T-helper 1 cell treated with Interleukin-12 subunit alpha and Interleukin-12 subunit beta and Interleukin-4 antibody, amounts not matched to agents 30 μg/mL and 1 μg/mL, for 36 hours (primary cell): ENCODE measurements at regions not wholly inside any gene's neighbourhood (a gene's known extent, or its start where the extent isn't known, plus 50 kb on each side); places are given as distances from the start of the nearest gene placed in this dataset.

Experiments used
- H3K27ac Mint-ChIP-seq: one replicate; pipeline ENCODE4 v1.8.0; 2021; ENCODE audit warnings: mild to moderate bottlenecking, mixed read lengths
- H3K27me3 Mint-ChIP-seq: one replicate; pipeline ENCODE4 v1.8.0; 2021; ENCODE audit warnings: low read depth, mixed read lengths
- H3K36me3 Mint-ChIP-seq: one replicate; pipeline ENCODE4 v1.8.0; 2021; ENCODE audit warnings: low read depth, mixed read lengths
- H3K4me1 Mint-ChIP-seq: one replicate; pipeline ENCODE4 v1.8.0; 2021; ENCODE audit warnings: low read depth, mixed read lengths
- H3K4me3 Mint-ChIP-seq: one replicate; pipeline ENCODE4 v1.8.0; 2021; ENCODE audit warnings: mild to moderate bottlenecking, moderate library complexity, mixed read lengths
- H3K9me3 Mint-ChIP-seq: one replicate; pipeline ENCODE4 v1.8.0; 2021; ENCODE audit warnings: mixed read lengths

- Mint-ChIP-seq H3K4me1 (no peaks in the 10 kb centered on the region), H3K9me3 (peaks cover 11% of the 10 kb centered on the region), H3K36me3 (no peaks in the 10 kb centered on the region), H3K4me3 (no peak overlapping the region), H3K27ac (no peak overlapping the region), H3K27me3 (no peaks in the 10 kb centered on the region)
Measured at GRCh38 chr9:118575341-118576070, 793.7 kb downstream of the BRINP1 start.

- Mint-ChIP-seq H3K4me1 (no peaks in the 10 kb centered on the region), H3K27me3 (no peaks in the 10 kb centered on the region), H3K27ac (no peak overlapping the region), H3K4me3 (no peak overlapping the region), H3K9me3 (peaks cover 11% of the 10 kb centered on the region), H3K36me3 (no peaks in the 10 kb centered on the region)
Measured at GRCh38 chr9:118577121-118577520, 792.1 kb downstream of the BRINP1 start.

- Mint-ChIP-seq H3K4me1 (no peaks in the 10 kb centered on the region), H3K4me3 (no peak overlapping the region), H3K27me3 (no peaks in the 10 kb centered on the region), H3K27ac (no peak overlapping the region), H3K36me3 (no peaks in the 10 kb centered on the region), H3K9me3 (peaks cover 7% of the 10 kb centered on the region)
Measured at GRCh38 chr9:118578467-118578866, 790.8 kb downstream of the BRINP1 start.

- no peaks in the 10 kb centered on the region for H3K4me1 Mint-ChIP-seq
- no peaks in the 10 kb centered on the region for H3K27me3 Mint-ChIP-seq
- no peaks in the 10 kb centered on the region for H3K36me3 Mint-ChIP-seq
- no peak overlapping the region for H3K27ac Mint-ChIP-seq
- peaks cover 21% of the 10 kb centered on the region for H3K9me3 Mint-ChIP-seq
- H3K4me3 Mint-ChIP-seq: no peak overlapping the region
Measured at GRCh38 chr9:118583414-118583813, 785.8 kb downstream of the BRINP1 start.

- no peak overlapping the region for H3K27ac Mint-ChIP-seq
- no peaks in the 10 kb centered on the region for H3K27me3 Mint-ChIP-seq
- H3K36me3 Mint-ChIP-seq: no peaks in the 10 kb centered on the region
- H3K4me1 Mint-ChIP-seq: no peaks in the 10 kb centered on the region
- H3K4me3 Mint-ChIP-seq: no peak overlapping the region
- H3K9me3 Mint-ChIP-seq: peaks cover 21% of the 10 kb centered on the region
Measured at GRCh38 chr9:118586978-118587377, 782.3 kb downstream of the BRINP1 start.

- no peaks in the 10 kb centered on the region for H3K9me3 Mint-ChIP-seq
- H3K4me1 Mint-ChIP-seq: no peaks in the 10 kb centered on the region
- no peak overlapping the region for H3K27ac Mint-ChIP-seq
- H3K27me3 Mint-ChIP-seq: no peaks in the 10 kb centered on the region
- H3K4me3 Mint-ChIP-seq: no peak overlapping the region
- H3K36me3 Mint-ChIP-seq: no peaks in the 10 kb centered on the region
Measured at GRCh38 chr9:118594428-118594827, 774.8 kb downstream of the BRINP1 start.

- no peaks in the 10 kb centered on the region for H3K9me3 Mint-ChIP-seq
- H3K36me3 Mint-ChIP-seq: no peaks in the 10 kb centered on the region
- H3K27me3 Mint-ChIP-seq: no peaks in the 10 kb centered on the region
- H3K27ac Mint-ChIP-seq: no peak overlapping the region
- H3K4me3 Mint-ChIP-seq: no peak overlapping the region
- H3K4me1 Mint-ChIP-seq: no peaks in the 10 kb centered on the region
Measured at GRCh38 chr9:118595719-118596305, 773.4 kb downstream of the BRINP1 start.

- H3K9me3 Mint-ChIP-seq: no peaks in the 10 kb centered on the region
- no peak overlapping the region for H3K4me3 Mint-ChIP-seq
- H3K27ac Mint-ChIP-seq: no peak overlapping the region
- H3K4me1 Mint-ChIP-seq: no peaks in the 10 kb centered on the region
- H3K27me3 Mint-ChIP-seq: no peaks in the 10 kb centered on the region
- no peaks in the 10 kb centered on the region for H3K36me3 Mint-ChIP-seq
Measured at GRCh38 chr9:118596374-118597015, 772.7 kb downstream of the BRINP1 start.

GRCh38 chr9:118606668-118607067, 762.6 kb downstream of the BRINP1 start:
- H3K36me3 Mint-ChIP-seq: no peaks in the 10 kb centered on the region
- H3K4me3 Mint-ChIP-seq: no peak overlapping the region
- no peak overlapping the region for H3K27ac Mint-ChIP-seq
- no peaks in the 10 kb centered on the region for H3K4me1 Mint-ChIP-seq
- H3K9me3 Mint-ChIP-seq: peaks cover 5% of the 10 kb centered on the region
- H3K27me3 Mint-ChIP-seq: no peaks in the 10 kb centered on the region

- peaks cover 5% of the 10 kb centered on the region for H3K9me3 Mint-ChIP-seq
- H3K27me3 Mint-ChIP-seq: no peaks in the 10 kb centered on the region
- H3K36me3 Mint-ChIP-seq: no peaks in the 10 kb centered on the region
- no peak overlapping the region for H3K4me3 Mint-ChIP-seq
- no peak overlapping the region for H3K27ac Mint-ChIP-seq
- no peaks in the 10 kb centered on the region for H3K4me1 Mint-ChIP-seq
Measured at GRCh38 chr9:118609355-118610044, 759.7 kb downstream of the BRINP1 start.

- Mint-ChIP-seq H3K27me3 (no peaks in the 10 kb centered on the region), H3K4me1 (no peaks in the 10 kb centered on the region), H3K27ac (no peak overlapping the region), H3K4me3 (no peak overlapping the region), H3K36me3 (no peaks in the 10 kb centered on the region), H3K9me3 (peaks cover 9% of the 10 kb centered on the region)
Measured at GRCh38 chr9:118612201-118612600, 757.0 kb downstream of the BRINP1 start.

GRCh38 chr9:118613996-118614395, 755.2 kb downstream of the BRINP1 start:
- H3K36me3 Mint-ChIP-seq: no peaks in the 10 kb centered on the region
- H3K27ac Mint-ChIP-seq: no peak overlapping the region
- peaks cover 9% of the 10 kb centered on the region for H3K9me3 Mint-ChIP-seq
- no peaks in the 10 kb centered on the region for H3K4me1 Mint-ChIP-seq
- no peak overlapping the region for H3K4me3 Mint-ChIP-seq
- no peaks in the 10 kb centered on the region for H3K27me3 Mint-ChIP-seq

- H3K4me3 Mint-ChIP-seq: no peak overlapping the region
Measured at GRCh38 chr9:118618084-118618483, 751.2 kb downstream of the BRINP1 start.

GRCh38 chr9:118618849-118619248, 750.4 kb downstream of the BRINP1 start:
- no peaks in the 10 kb centered on the region for H3K4me1 Mint-ChIP-seq
- no peaks in the 10 kb centered on the region for H3K36me3 Mint-ChIP-seq
- H3K27me3 Mint-ChIP-seq: no peaks in the 10 kb centered on the region
- H3K9me3 Mint-ChIP-seq: peaks cover 5% of the 10 kb centered on the region
- H3K4me3 Mint-ChIP-seq: no peak overlapping the region
- no peak overlapping the region for H3K27ac Mint-ChIP-seq

More at GRCh38 chr9:118618084-118618483, 751.2 kb downstream of the BRINP1 start:
- Mint-ChIP-seq H3K4me1 (no peaks in the 10 kb centered on the region), H3K36me3 (no peaks in the 10 kb centered on the region), H3K9me3 (peaks cover 5% of the 10 kb centered on the region), H3K27me3 (no peaks in the 10 kb centered on the region), H3K27ac (no peak overlapping the region)

GRCh38 chr9:118624608-118625007, 744.6 kb downstream of the BRINP1 start:
- H3K4me3 Mint-ChIP-seq: no peak overlapping the region
- peaks cover 4% of the 10 kb centered on the region for H3K9me3 Mint-ChIP-seq
- no peaks in the 10 kb centered on the region for H3K36me3 Mint-ChIP-seq
- H3K27me3 Mint-ChIP-seq: no peaks in the 10 kb centered on the region
- no peaks in the 10 kb centered on the region for H3K4me1 Mint-ChIP-seq
- no peak overlapping the region for H3K27ac Mint-ChIP-seq
